Lower leg skin (tissue), 4 donors: ENCODE measurements at regions not wholly inside any gene's neighbourhood (a gene's known extent, or its start where the extent isn't known, plus 50 kb on each side); places are given as distances from the start of the nearest gene placed in this dataset.
"Not testable (repeated sequence)": the region's sequence is repeated elsewhere in the genome, so short reads cannot be mapped to it uniquely, and the experiment has no call there.

Source experiments
- DNase-seq, 2 donors: peaks; one replicate each; pipeline ENCODE4 v3.0.0-alpha.2; 2019; ENCODE audit warnings: low spot score in 2 of 2
- H3K4me3 ChIP-seq: fragments of 200-600 bp; sonication (generic); 2 replicates; pipeline ENCODE4 v1.5.1; 2017; ENCODE audit warnings: mild to moderate bottlenecking, low read depth; ENCODE audit not compliant: poor library complexity, severe bottlenecking
- CTCF ChIP-seq, 3 donors: fragments of 450-650 bp; IDR thresholded peaks; one replicate each; pipeline ENCODE4 v1.5.1; 2016; ENCODE audit warnings: antibody characterized with exemption in 3 of 3, mild to moderate bottlenecking in 3 of 3, moderate library complexity in 2 of 3
- POLR2A ChIP-seq, 2 donors: fragments of 450-650 bp; IDR thresholded peaks; one replicate each; pipeline ENCODE4 v1.6.1; 2016 to 2017; ENCODE audit warnings: antibody characterized with exemption in 2 of 2, mild to moderate bottlenecking in 1 of 2, moderate library complexity in 1 of 2
- WGBS, 2 donors: methylation state at CpG; one replicate each; pipeline ENCODE4 v1.1.5; 2018; 5-methylcytosine and 5-hydroxymethylcytosine counted together
- intact Hi-C: fragments of 100-400 bp; cut with DNase I; formaldehyde crosslinking; loops from one replicate; pipeline ENCODE4 v1.15.0; 2023; ENCODE audit warnings: low total_unique reads

GRCh38 chr17:64747938-64748540 is 85.9 kb upstream of the SMURF2 start:
- intact Hi-C loops = no loop called here
- no peak overlapping the region for H3K4me3 ChIP-seq
- TF ChIP-seq CTCF (IDR thresholded peaks at IDR 0.05) = no peak
- no peak for TF ChIP-seq POLR2A (IDR thresholded peaks at IDR 0.05)
- no peak for DNase-seq
- 64 to 73% methylated on average over 7 of the region's 7 CpGs for WGBS, 2 donors

- intact Hi-C loops = no loop called here
- no peak overlapping the region for H3K4me3 ChIP-seq
- DNase-seq = peak in 1 of 2 donors; percentile 88
- WGBS, 2 donors = 31 to 38% methylated on average over 7 of the region's 7 CpGs
- TF ChIP-seq CTCF (IDR thresholded peaks at IDR 0.05) (no peak), POLR2A (IDR thresholded peaks at IDR 0.05) (no peak)
These were observed 80.2 kb upstream of the SMURF2 start for GRCh38 chr17:64742326-64742725.

- 12% methylated on average over 3 of the region's 3 CpGs for WGBS, 2 donors
- DNase-seq = peak; percentile 86 to 95
These were observed 79.8 kb upstream of the SMURF2 start for GRCh38 chr17:64741916-64742315.

GRCh38 chr17:64741038-64741641 is 79.0 kb upstream of the SMURF2 start:
- TF ChIP-seq POLR2A (IDR thresholded peaks at IDR 0.05) (no peak), CTCF (IDR thresholded peaks at IDR 0.05) (no peak)
- peak; percentile 31 to 84 for DNase-seq
- H3K4me3 ChIP-seq = no peak overlapping the region
- WGBS, 2 donors = 12 to 24% methylated on average over 6 of the region's 6 CpGs
- intact Hi-C loops = no loop called here

More at GRCh38 chr17:64741916-64742315, 79.8 kb upstream of the SMURF2 start:
- H3K4me3 ChIP-seq, intact Hi-C loops: not testable (repeated sequence)

- intact Hi-C loops = no loop called here
These were observed 77.4 kb upstream of the SMURF2 start for GRCh38 chr17:64739316-64740058.

More at GRCh38 chr17:64739316-64740058, 77.4 kb upstream of the SMURF2 start:
- DNase-seq = peak in 1 of 2 donors; percentile 79
- 61 to 67% methylated on average over 9 of the region's 9 CpGs for WGBS, 2 donors
- TF ChIP-seq POLR2A (IDR thresholded peaks at IDR 0.05) (no peak), CTCF (IDR thresholded peaks at IDR 0.05) (no peak)
- H3K4me3 ChIP-seq = no peak overlapping the region
